ENCODE measurements at regions not wholly inside any gene's neighbourhood (a gene's known extent, or its start where the extent isn't known, plus 50 kb on each side); places are given as distances from the start of the nearest gene placed in this dataset.

GRCh38 chr2:10237392-10238321, 65.0 kb upstream of the HPCAL1 start (continued):
- TF ChIP-seq REST (IDR thresholded peaks at IDR 0.05; ENCODE audit: borderline replicate concordance), result no peak
- TF ChIP-seq REST (CRISPR knock-in tag; IDR thresholded peaks at IDR 0.05; ENCODE audit: low read depth), result no peak
- TF ChIP-seq ID3 (CRISPR knock-in tag; IDR thresholded peaks at IDR 0.05), result no peak
- TF ChIP-seq ID3 (tag; IDR thresholded peaks at IDR 0.05), result no peak
- TF ChIP-seq ETV1 (tag; conservative IDR thresholded peaks at IDR 0.05; ENCODE audit: low read depth), result no peak
- TF ChIP-seq FUS (optimal IDR thresholded peaks at IDR 0.05; ENCODE audit: low read depth, low read length), result no peak
- TF ChIP-seq SRSF9 (IDR thresholded peaks at IDR 0.05; ENCODE audit: borderline replicate concordance, low read depth, low read length), result no peak

Data from K562 (cell line).